GM18951 (cell line): ENCODE measurements at regions not wholly inside any gene's neighbourhood (a gene's known extent, or its start where the extent isn't known, plus 50 kb on each side); places are given as distances from the start of the nearest gene placed in this dataset.
"Not testable (repeated sequence)": the region's sequence is repeated elsewhere in the genome, so short reads cannot be mapped to it uniquely, and the experiment has no call there.

Source experiments
- POLR2A ChIP-seq: IDR thresholded peaks from 4 replicates; pipeline ENCODE4 v1.6.1; 2011; ENCODE audit warnings: mild to moderate bottlenecking; ENCODE audit not compliant: insufficient read length, insufficient read depth; ENCODE audit errors: extremely low read depth
- in situ Hi-C: fragments of 300-500 bp; cut with MboI; formaldehyde crosslinking; loops from one replicate; pipeline ENCODE4 v1.12.0; 2022; ENCODE audit warnings: low sequenced_read_pairs, mixed read lengths, inconsistent platforms; ENCODE audit not compliant: unreplicated experiment

GRCh38 chr15:22262613-22263020 is 182.3 kb downstream of the OR4M2 start:
- in situ Hi-C loops: no loop called here
- TF ChIP-seq POLR2A: no peak

GRCh38 chr15:22263738-22264137 is 183.4 kb downstream of the OR4M2 start:
- no peak for TF ChIP-seq POLR2A
- in situ Hi-C loops: no loop called here

GRCh38 chr15:22264272-22264671 is 183.9 kb downstream of the OR4M2 start:
- in situ Hi-C loops: not testable (repeated sequence)

- TF ChIP-seq POLR2A: no peak
- in situ Hi-C loops: no loop called here
Measured at GRCh38 chr15:22265056-22265945, 185.0 kb downstream of the OR4M2 start.

- TF ChIP-seq POLR2A: no peak
- in situ Hi-C loops: no loop called here
Measured at GRCh38 chr15:22265970-22266369, 185.6 kb downstream of the OR4M2 start.

- no peak for TF ChIP-seq POLR2A
- in situ Hi-C loops: no loop called here
Measured at GRCh38 chr15:22267761-22268160, 187.4 kb downstream of the OR4M2 start.

GRCh38 chr15:22268201-22268600 is 187.9 kb downstream of the OR4M2 start:
- in situ Hi-C loops: not testable (repeated sequence)

GRCh38 chr15:22268654-22269053 is 188.3 kb downstream of the OR4M2 start:
- in situ Hi-C loops: not testable (repeated sequence)

- in situ Hi-C loops: not testable (repeated sequence)
Measured at GRCh38 chr15:22272286-22273160, 186.2 kb upstream of the GOLGA6L22 start.

GRCh38 chr15:22273185-22273584 is 185.5 kb upstream of the GOLGA6L22 start:
- in situ Hi-C loops: not testable (repeated sequence)

GRCh38 chr15:22274376-22274775 is 184.3 kb upstream of the GOLGA6L22 start:
- in situ Hi-C loops: not testable (repeated sequence)

GRCh38 chr15:22280770-22281169 is 177.9 kb upstream of the GOLGA6L22 start:
- in situ Hi-C loops: not testable (repeated sequence)

- in situ Hi-C loops: not testable (repeated sequence)
Measured at GRCh38 chr15:22282794-22283533, 175.7 kb upstream of the GOLGA6L22 start.

- in situ Hi-C loops: not testable (repeated sequence)
Measured at GRCh38 chr15:22284795-22285420, 173.8 kb upstream of the GOLGA6L22 start.

- in situ Hi-C loops: not testable (repeated sequence)
Measured at GRCh38 chr15:22291054-22291453, 167.6 kb upstream of the GOLGA6L22 start.

- in situ Hi-C loops: not testable (repeated sequence)
Measured at GRCh38 chr15:22303112-22303511, 155.6 kb upstream of the GOLGA6L22 start.
